Panc1 (cell line): ENCODE measurements at regions not wholly inside any gene's neighbourhood (a gene's known extent, or its start where the extent isn't known, plus 50 kb on each side); places are given as distances from the start of the nearest gene placed in this dataset.

Source experiments
- ATAC-seq: fragments of 200-7000 bp; cut with Tn5 transposase; 2 replicates; pipeline ENCODE4 v1.9.1; 2020; ENCODE audit warnings: mild to moderate bottlenecking, moderate library complexity
- BruUV-seq: library from RNA; stranded (reverse); fragments of 400-500 nt; replicated peaks from 2 replicates; lab custom pipeline; 2021; lab: Mats Ljungman, UMichigan
- CTCF ChIA-PET: fragments of 300-600 bp; sonication (Branson Sonifier 250); formaldehyde crosslinking; loops from one replicate; lab custom pipeline; 2022; ENCODE audit warnings: antibody characterized with exemption; lab: Charles Lee
- POLR2A ChIA-PET: fragments of 300-600 bp; sonication (Branson Sonifier 250); formaldehyde crosslinking; loops from one replicate; lab custom pipeline; 2022; ENCODE audit warnings: antibody characterized with exemption; lab: Charles Lee
- DNase-seq: peaks from one replicate; pipeline ENCODE4 v3.0.0-alpha.2; 2010; ENCODE audit warnings: low read depth, low spot score
- H3K27ac ChIP-seq: 2 replicates; pipeline ENCODE4 v1.5.1; 2011; ENCODE audit warnings: mild to moderate bottlenecking, low read length, inconsistent platforms
- H3K27me3 ChIP-seq: fragments of 200-500 bp; sonication (Bioruptor generic); 2 replicates; pipeline ENCODE4 v1.6.0; 2014; ENCODE audit warnings: low read length, inconsistent platforms; ENCODE audit not compliant: control insufficient read depth, insufficient read depth
- H3K36me3 ChIP-seq: fragments of 200-500 bp; sonication (Bioruptor generic); 2 replicates; pipeline ENCODE4 v1.5.1; 2014; ENCODE audit warnings: inconsistent platforms, mild to moderate bottlenecking, low read length, moderate library complexity; ENCODE audit not compliant: control insufficient read depth, insufficient read depth
- H3K4me1 ChIP-seq: 2 replicates; pipeline ENCODE4 v1.5.1; 2011; ENCODE audit warnings: inconsistent platforms, mild to moderate bottlenecking, low read length, moderate library complexity; ENCODE audit not compliant: control insufficient read depth, insufficient read depth
- H3K4me3 ChIP-seq, 2 experiments: 2 replicates each; pipeline ENCODE4 v1.5.1; 2011 to 2012; ENCODE audit warnings: low read depth in 2 of 2, low read length in 2 of 2, mild to moderate bottlenecking in 2 of 2, inconsistent platforms in 1 of 2, moderate library complexity in 1 of 2
- H3K9me3 ChIP-seq: fragments of 200-500 bp; sonication (Bioruptor generic); 2 replicates; pipeline ENCODE4 v1.5.1; 2014; ENCODE audit warnings: low read depth, mild to moderate bottlenecking, inconsistent platforms, low read length, moderate library complexity; ENCODE audit not compliant: control insufficient read depth, insufficient read depth
- CTCF ChIP-seq: fragments of 450-650 bp; IDR thresholded peaks from 2 replicates; pipeline ENCODE4 v1.5.1; 2017; ENCODE audit warnings: mild to moderate bottlenecking
- POLR2AphosphoS5 ChIP-seq: IDR thresholded peaks from 2 replicates; pipeline ENCODE4 v1.6.1; 2012; ENCODE audit warnings: mild to moderate bottlenecking, low read depth, low read length, moderate library complexity
- SIN3A ChIP-seq: IDR thresholded peaks from 2 replicates; pipeline ENCODE4 v1.6.1; 2012; ENCODE audit warnings: low read depth, mild to moderate bottlenecking, low read length, moderate library complexity, borderline replicate concordance; ENCODE audit not compliant: insufficient read depth
- TCF7L2 ChIP-seq: IDR thresholded peaks from 2 replicates; pipeline ENCODE4 v1.6.1; 2011; ENCODE audit warnings: mild to moderate bottlenecking, low read depth, low read length, inconsistent platforms
- in situ Hi-C: cut with HindIII; loops from 2 replicates; pipeline ENCODE4 v1.10.0; 2016; ENCODE audit warnings: low sequenced_read_pairs, low pct_unique_long_range_greater_than_20kb
- intact Hi-C: fragments of 100-400 bp; cut with micrococcal nuclease; formaldehyde crosslinking; loops from one replicate; pipeline ENCODE4 v1.10.0; 2022; ENCODE audit not compliant: unreplicated experiment
- TF ChIP-seq, protein P1 (sequence below), 2 experiments: IDR thresholded peaks; 2 replicates each; pipeline ENCODE4 v1.6.1; 2011 to 2012; ENCODE audit warnings: low read depth in 2 of 2, control low read depth in 1 of 2, low read length in 1 of 2, mild to moderate bottlenecking in 1 of 2, moderate library complexity in 1 of 2; ENCODE audit not compliant: insufficient read depth in 1 of 2

GRCh38 chr2:48017136-48017535 is 110.8 kb upstream of the FBXO11 start:
- DNase-seq (no peak), ATAC-seq (no peak)
- Histone ChIP-seq H3K27ac (no peak overlapping the region), H3K4me1 (no peaks in the 10 kb centered on the region), H3K27me3 (peaks cover 5% of the 10 kb centered on the region), H3K9me3 (no peaks in the 10 kb centered on the region), H3K4me3 (no peak overlapping the region), H3K36me3 (no peaks in the 10 kb centered on the region)
- intact Hi-C loops (no loop called here), in situ Hi-C loops (no loop called here)
- TF ChIP-seq SIN3A (no peak), POLR2AphosphoS5 (no peak), TCF7L2 (no peak), CTCF (no peak)
- TF ChIP-seq, protein P1, sequence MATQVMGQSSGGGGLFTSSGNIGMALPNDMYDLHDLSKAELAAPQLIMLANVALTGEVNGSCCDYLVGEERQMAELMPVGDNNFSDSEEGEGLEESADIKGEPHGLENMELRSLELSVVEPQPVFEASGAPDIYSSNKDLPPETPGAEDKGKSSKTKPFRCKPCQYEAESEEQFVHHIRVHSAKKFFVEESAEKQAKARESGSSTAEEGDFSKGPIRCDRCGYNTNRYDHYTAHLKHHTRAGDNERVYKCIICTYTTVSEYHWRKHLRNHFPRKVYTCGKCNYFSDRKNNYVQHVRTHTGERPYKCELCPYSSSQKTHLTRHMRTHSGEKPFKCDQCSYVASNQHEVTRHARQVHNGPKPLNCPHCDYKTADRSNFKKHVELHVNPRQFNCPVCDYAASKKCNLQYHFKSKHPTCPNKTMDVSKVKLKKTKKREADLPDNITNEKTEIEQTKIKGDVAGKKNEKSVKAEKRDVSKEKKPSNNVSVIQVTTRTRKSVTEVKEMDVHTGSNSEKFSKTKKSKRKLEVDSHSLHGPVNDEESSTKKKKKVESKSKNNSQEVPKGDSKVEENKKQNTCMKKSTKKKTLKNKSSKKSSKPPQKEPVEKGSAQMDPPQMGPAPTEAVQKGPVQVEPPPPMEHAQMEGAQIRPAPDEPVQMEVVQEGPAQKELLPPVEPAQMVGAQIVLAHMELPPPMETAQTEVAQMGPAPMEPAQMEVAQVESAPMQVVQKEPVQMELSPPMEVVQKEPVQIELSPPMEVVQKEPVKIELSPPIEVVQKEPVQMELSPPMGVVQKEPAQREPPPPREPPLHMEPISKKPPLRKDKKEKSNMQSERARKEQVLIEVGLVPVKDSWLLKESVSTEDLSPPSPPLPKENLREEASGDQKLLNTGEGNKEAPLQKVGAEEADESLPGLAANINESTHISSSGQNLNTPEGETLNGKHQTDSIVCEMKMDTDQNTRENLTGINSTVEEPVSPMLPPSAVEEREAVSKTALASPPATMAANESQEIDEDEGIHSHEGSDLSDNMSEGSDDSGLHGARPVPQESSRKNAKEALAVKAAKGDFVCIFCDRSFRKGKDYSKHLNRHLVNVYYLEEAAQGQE (IDR thresholded peaks at IDR 0.05; ENCODE audit: insufficient read depth in 1 of 2, low read depth in 2 of 2, low read length in 1 of 2): no peak
- ChIA-PET POLR2A (no interaction called here), CTCF (no interaction called here)
- BruUV-seq: no TSS peak

GRCh38 chr2:48018480-48018879 is 112.2 kb upstream of the FBXO11 start:
- Histone ChIP-seq H3K27ac (no peak overlapping the region), H3K36me3 (no peaks in the 10 kb centered on the region), H3K4me1 (no peaks in the 10 kb centered on the region), H3K27me3 (peaks cover 9% of the 10 kb centered on the region), H3K9me3 (no peaks in the 10 kb centered on the region), H3K4me3 (no peak overlapping the region)
- BruUV-seq: no TSS peak
- ChIA-PET POLR2A (no interaction called here), CTCF (no interaction called here)
- DNase-seq (no peak), ATAC-seq (no peak)
- intact Hi-C loops: no loop called here
- TF ChIP-seq, protein P1 (IDR thresholded peaks at IDR 0.05; ENCODE audit: insufficient read depth in 1 of 2, low read depth in 2 of 2, low read length in 1 of 2): no peak
- TF ChIP-seq CTCF (no peak), SIN3A (no peak), POLR2AphosphoS5 (no peak), TCF7L2 (no peak)
- in situ Hi-C loops: no loop called here
